WTC11 (cell line): ENCODE measurements at regions not wholly inside any gene's neighbourhood (a gene's known extent, or its start where the extent isn't known, plus 50 kb on each side); places are given as distances from the start of the nearest gene placed in this dataset.

Experiments used
- TF ChIP-seq, protein P1 (sequence below): sonication (generic); formaldehyde crosslinking; IDR thresholded peaks from 2 replicates; pipeline ENCODE4 v1.8.1; 2023; ENCODE audit warnings: mild to moderate bottlenecking, missing genetic modification reagents, moderate library complexity
- TF ChIP-seq, protein P2 (sequence below): fragments of 200-600 bp; IDR thresholded peaks from 2 replicates; pipeline ENCODE4 v1.8.0; 2022; ENCODE audit warnings: antibody characterized with exemption
- TF ChIP-seq, protein P3 (sequence below): sonication (generic); formaldehyde crosslinking; IDR thresholded peaks from 2 replicates; pipeline ENCODE4 v1.8.1; 2022; ENCODE audit warnings: low read depth, missing genetic modification reagents, borderline replicate concordance

DNA sequence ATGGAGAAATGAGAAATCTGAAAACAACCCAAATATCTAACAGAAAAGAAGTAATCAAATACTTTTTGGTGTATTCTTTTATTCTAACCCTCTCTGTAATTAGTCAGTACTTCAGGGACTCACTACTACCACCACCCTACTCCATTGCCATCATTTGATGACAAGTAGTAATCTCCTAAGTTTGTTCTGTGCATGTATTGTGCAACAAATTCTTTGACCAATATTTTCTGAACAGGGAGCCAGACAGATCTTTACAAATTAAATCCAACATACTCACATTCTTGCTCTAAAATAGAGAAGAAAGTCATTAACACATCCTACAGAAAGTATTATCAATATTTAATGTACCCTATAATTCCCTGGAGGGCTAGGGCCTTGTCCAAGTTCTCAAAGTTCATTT, 1416.4 kb downstream of the DSC3 start:
- TF ChIP-seq, protein P1, sequence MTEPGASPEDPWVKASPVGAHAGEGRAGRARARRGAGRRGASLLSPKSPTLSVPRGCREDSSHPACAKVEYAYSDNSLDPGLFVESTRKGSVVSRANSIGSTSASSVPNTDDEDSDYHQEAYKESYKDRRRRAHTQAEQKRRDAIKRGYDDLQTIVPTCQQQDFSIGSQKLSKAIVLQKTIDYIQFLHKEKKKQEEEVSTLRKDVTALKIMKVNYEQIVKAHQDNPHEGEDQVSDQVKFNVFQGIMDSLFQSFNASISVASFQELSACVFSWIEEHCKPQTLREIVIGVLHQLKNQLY: no peak
- TF ChIP-seq, protein P2, sequence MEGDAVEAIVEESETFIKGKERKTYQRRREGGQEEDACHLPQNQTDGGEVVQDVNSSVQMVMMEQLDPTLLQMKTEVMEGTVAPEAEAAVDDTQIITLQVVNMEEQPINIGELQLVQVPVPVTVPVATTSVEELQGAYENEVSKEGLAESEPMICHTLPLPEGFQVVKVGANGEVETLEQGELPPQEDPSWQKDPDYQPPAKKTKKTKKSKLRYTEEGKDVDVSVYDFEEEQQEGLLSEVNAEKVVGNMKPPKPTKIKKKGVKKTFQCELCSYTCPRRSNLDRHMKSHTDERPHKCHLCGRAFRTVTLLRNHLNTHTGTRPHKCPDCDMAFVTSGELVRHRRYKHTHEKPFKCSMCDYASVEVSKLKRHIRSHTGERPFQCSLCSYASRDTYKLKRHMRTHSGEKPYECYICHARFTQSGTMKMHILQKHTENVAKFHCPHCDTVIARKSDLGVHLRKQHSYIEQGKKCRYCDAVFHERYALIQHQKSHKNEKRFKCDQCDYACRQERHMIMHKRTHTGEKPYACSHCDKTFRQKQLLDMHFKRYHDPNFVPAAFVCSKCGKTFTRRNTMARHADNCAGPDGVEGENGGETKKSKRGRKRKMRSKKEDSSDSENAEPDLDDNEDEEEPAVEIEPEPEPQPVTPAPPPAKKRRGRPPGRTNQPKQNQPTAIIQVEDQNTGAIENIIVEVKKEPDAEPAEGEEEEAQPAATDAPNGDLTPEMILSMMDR: no peak
- TF ChIP-seq, protein P3, sequence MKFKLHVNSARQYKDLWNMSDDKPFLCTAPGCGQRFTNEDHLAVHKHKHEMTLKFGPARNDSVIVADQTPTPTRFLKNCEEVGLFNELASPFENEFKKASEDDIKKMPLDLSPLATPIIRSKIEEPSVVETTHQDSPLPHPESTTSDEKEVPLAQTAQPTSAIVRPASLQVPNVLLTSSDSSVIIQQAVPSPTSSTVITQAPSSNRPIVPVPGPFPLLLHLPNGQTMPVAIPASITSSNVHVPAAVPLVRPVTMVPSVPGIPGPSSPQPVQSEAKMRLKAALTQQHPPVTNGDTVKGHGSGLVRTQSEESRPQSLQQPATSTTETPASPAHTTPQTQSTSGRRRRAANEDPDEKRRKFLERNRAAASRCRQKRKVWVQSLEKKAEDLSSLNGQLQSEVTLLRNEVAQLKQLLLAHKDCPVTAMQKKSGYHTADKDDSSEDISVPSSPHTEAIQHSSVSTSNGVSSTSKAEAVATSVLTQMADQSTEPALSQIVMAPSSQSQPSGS: no peak
